Left ventricle myocardium inferior (tissue), 1 donor: ENCODE measurements at regions not wholly inside any gene's neighbourhood (a gene's known extent, or its start where the extent isn't known, plus 50 kb on each side); places are given as distances from the start of the nearest gene placed in this dataset.

Source experiments
- DNase-seq: peaks from one replicate; pipeline ENCODE4 v3.0.0-alpha.2; 2020
- H3K27ac ChIP-seq: fragments of 200-600 bp; replicated peaks from 2 replicates; pipeline ENCODE4 v1.8.0; 2021
- H3K27me3 ChIP-seq: fragments of 200-600 bp; 2 replicates; pipeline ENCODE4 v1.8.0; 2021; ENCODE audit warnings: low read depth
- H3K36me3 ChIP-seq: fragments of 200-600 bp; 2 replicates; pipeline ENCODE4 v1.8.0; 2021
- H3K4me1 ChIP-seq: fragments of 200-600 bp; 2 replicates; pipeline ENCODE4 v1.8.0; 2021
- H3K4me3 ChIP-seq: fragments of 200-600 bp; 2 replicates; pipeline ENCODE4 v1.8.0; 2021; ENCODE audit warnings: mild to moderate bottlenecking, moderate library complexity
- H3K9me3 ChIP-seq: fragments of 200-600 bp; replicated peaks from 2 replicates; pipeline ENCODE4 v1.8.0; 2021
- intact Hi-C: fragments of 100-400 bp; cut with micrococcal nuclease; formaldehyde crosslinking; loops from one replicate; pipeline ENCODE4 v1.11.0; 2022
- TF ChIP-seq, protein P1 (sequence below): fragments of 200-600 bp; IDR thresholded peaks from 2 replicates; pipeline ENCODE4 v1.8.0; 2021; ENCODE audit warnings: antibody characterized with exemption, mild to moderate bottlenecking, borderline replicate concordance
- donor health status: DM: no; HTN: yes; CAD: no; lungs with severe emphysema.

DNA sequence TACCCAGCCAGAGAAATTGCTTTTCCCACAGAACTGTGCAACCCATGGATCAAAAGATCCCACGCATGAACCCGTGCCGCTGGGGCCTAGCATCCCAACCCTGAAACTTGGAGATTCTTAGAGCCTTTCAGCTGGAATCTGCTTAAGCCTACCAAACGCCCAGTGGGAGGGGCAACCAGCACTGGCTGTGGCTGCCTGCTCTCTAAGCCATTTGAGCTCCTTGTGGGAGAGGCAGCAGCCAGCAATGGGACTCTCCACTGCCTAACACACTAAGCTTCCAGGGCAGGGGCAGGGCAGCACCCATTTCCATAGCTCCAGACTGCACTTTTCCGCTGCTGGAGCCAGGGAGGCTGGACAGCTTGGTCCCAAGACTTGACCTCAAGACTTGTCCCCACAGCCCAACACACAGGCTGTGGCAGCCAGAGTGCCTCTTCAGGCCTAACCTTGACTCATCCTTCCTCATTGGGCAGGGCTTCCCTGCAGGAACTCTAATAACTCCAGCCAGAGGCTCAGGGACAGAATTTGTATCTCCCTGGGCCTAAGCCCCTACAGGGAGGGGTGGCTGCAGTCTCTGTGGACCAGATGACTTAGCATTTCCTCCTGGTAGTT, 437.4 kb downstream of the MTRR start:
- no peak overlapping the region for H3K27ac ChIP-seq
- H3K9me3 ChIP-seq: peaks cover 30% of the 10 kb centered on the region
- no peak overlapping the region for H3K4me3 ChIP-seq
- DNase-seq: no peak
- H3K36me3 ChIP-seq: no peaks in the 10 kb centered on the region
- intact Hi-C loops: no loop called here
- TF ChIP-seq, protein P1, sequence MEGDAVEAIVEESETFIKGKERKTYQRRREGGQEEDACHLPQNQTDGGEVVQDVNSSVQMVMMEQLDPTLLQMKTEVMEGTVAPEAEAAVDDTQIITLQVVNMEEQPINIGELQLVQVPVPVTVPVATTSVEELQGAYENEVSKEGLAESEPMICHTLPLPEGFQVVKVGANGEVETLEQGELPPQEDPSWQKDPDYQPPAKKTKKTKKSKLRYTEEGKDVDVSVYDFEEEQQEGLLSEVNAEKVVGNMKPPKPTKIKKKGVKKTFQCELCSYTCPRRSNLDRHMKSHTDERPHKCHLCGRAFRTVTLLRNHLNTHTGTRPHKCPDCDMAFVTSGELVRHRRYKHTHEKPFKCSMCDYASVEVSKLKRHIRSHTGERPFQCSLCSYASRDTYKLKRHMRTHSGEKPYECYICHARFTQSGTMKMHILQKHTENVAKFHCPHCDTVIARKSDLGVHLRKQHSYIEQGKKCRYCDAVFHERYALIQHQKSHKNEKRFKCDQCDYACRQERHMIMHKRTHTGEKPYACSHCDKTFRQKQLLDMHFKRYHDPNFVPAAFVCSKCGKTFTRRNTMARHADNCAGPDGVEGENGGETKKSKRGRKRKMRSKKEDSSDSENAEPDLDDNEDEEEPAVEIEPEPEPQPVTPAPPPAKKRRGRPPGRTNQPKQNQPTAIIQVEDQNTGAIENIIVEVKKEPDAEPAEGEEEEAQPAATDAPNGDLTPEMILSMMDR: no peak
- no peaks in the 10 kb centered on the region for H3K27me3 ChIP-seq
- no peaks in the 10 kb centered on the region for H3K4me1 ChIP-seq

DNA sequence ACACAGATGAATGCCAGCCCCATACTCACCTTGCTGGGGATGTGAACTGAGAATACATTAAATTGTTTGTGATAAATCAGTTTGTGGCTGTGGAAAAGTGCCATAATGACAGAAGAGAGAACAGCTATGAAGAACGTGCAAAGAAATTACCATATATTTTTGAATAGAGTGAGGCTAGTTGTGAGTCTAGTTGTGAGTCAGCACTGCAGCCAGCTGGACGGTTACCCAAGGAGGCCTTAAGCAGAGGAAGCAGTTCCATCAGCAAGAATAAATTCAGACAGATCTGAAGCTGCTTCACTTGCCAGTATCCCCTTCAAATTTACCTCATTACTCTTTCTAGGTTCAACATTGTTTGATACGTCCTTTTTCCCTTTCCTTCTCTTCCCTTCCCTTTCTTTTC, 446.0 kb downstream of the MTRR start:
- intact Hi-C loops: no loop called here
- H3K27ac ChIP-seq: no peak overlapping the region
- H3K9me3 ChIP-seq: peaks cover 32% of the 10 kb centered on the region
- H3K4me3 ChIP-seq: no peak overlapping the region
- no peak for DNase-seq
- H3K27me3 ChIP-seq: no peaks in the 10 kb centered on the region
- H3K36me3 ChIP-seq: no peaks in the 10 kb centered on the region
- no peaks in the 10 kb centered on the region for H3K4me1 ChIP-seq
- TF ChIP-seq, protein P1: no peak

- TF ChIP-seq, protein P1: no peak
- intact Hi-C loops: no loop called here
- Histone ChIP-seq H3K9me3 (peaks cover 14% of the 10 kb centered on the region), H3K36me3 (no peaks in the 10 kb centered on the region), H3K4me1 (no peaks in the 10 kb centered on the region), H3K27me3 (no peaks in the 10 kb centered on the region), H3K27ac (no peak overlapping the region), H3K4me3 (no peak overlapping the region)
- no peak for DNase-seq
Measured at GRCh38 chr5:8316608-8317280, 447.8 kb downstream of the MTRR start.

- TF ChIP-seq, protein P1: no peak
- intact Hi-C loops: no loop called here
- Histone ChIP-seq H3K4me1 (no peaks in the 10 kb centered on the region), H3K4me3 (no peak overlapping the region), H3K36me3 (no peaks in the 10 kb centered on the region), H3K27me3 (no peaks in the 10 kb centered on the region), H3K27ac (no peak overlapping the region), H3K9me3 (peaks cover 8% of the 10 kb centered on the region)
- no peak for DNase-seq
Measured at GRCh38 chr5:8317335-8317734, 448.4 kb downstream of the MTRR start.

GRCh38 chr5:8320244-8320643, 451.3 kb downstream of the MTRR start:
- H3K27ac ChIP-seq: no peak overlapping the region
- intact Hi-C loops: no loop called here

More at GRCh38 chr5:8320244-8320643, 451.3 kb downstream of the MTRR start:
- Histone ChIP-seq H3K27me3 (no peaks in the 10 kb centered on the region), H3K4me1 (no peaks in the 10 kb centered on the region), H3K36me3 (no peaks in the 10 kb centered on the region), H3K9me3 (no peaks in the 10 kb centered on the region), H3K4me3 (no peak overlapping the region)
- TF ChIP-seq, protein P1: no peak
- no peak for DNase-seq
